Sigmoid colon (tissue), 6 donors: ENCODE measurements at regions not wholly inside any gene's neighbourhood (a gene's known extent, or its start where the extent isn't known, plus 50 kb on each side); places are given as distances from the start of the nearest gene placed in this dataset.

Experiments
- DNase-seq: peaks from one replicate; pipeline ENCODE4 v3.0.0-alpha.2; 2019
- H3K27ac ChIP-seq, 4 donors: fragments of 200-600 bp; sonication (generic); one replicate each; pipeline ENCODE4 v1.5.1; 2016 to 2019; ENCODE audit warnings: mild to moderate bottlenecking in 1 of 4
- H3K27me3 ChIP-seq, 3 donors: fragments of 200-600 bp; sonication (generic); one replicate each; pipeline ENCODE4 v1.5.1; 2019; ENCODE audit warnings: mild to moderate bottlenecking in 1 of 3
- H3K36me3 ChIP-seq, 4 donors: fragments of 200-600 bp; sonication (generic); one replicate each; pipeline ENCODE4 v1.5.1; 2016 to 2019
- H3K4me1 ChIP-seq, 4 donors: fragments of 200-600 bp; sonication (generic); one replicate each; pipeline ENCODE4 v1.5.1; 2017 to 2019
- H3K4me3 ChIP-seq, 4 donors: fragments of 200-600 bp; sonication (generic); one replicate each; pipeline ENCODE4 v1.5.1; 2017 to 2019; ENCODE audit warnings: mild to moderate bottlenecking in 2 of 4, moderate library complexity in 1 of 4
- H3K9me3 ChIP-seq, 4 donors: fragments of 200-600 bp in 3 of 4; sonication (generic) in 3 of 4; one replicate each; pipeline versions ENCODE4 v1.5.1 to v1.6.1; 2013 to 2019
- CTCF ChIP-seq, 4 experiments: fragments of 450-650 bp in 3 of 4; fragments of 200-600 bp in 1 of 4; IDR thresholded peaks; one replicate each; pipeline ENCODE4 v1.5.1; 2016 to 2019; ENCODE audit warnings: antibody characterized with exemption in 4 of 4, mild to moderate bottlenecking in 3 of 4, moderate library complexity in 2 of 4
- EP300 ChIP-seq, 4 donors: sonication (generic); formaldehyde crosslinking; IDR thresholded peaks; one replicate each; pipeline ENCODE4 v1.6.1; 2017; ENCODE audit warnings: antibody characterized with exemption in 4 of 4
- POLR2A ChIP-seq, 2 donors: fragments of 450-650 bp; IDR thresholded peaks; one replicate each; pipeline ENCODE4 v1.6.1; 2016; ENCODE audit warnings: antibody characterized with exemption in 2 of 2, mild to moderate bottlenecking in 2 of 2, moderate library complexity in 2 of 2
- POLR2AphosphoS5 ChIP-seq, 4 donors: sonication (generic); formaldehyde crosslinking; IDR thresholded peaks; one replicate each; pipeline ENCODE4 v1.6.1; 2017; ENCODE audit warnings: antibody characterized with exemption in 4 of 4
- WGBS, 2 donors: extraction: QIAGEN DNeasy Blood & Tissue Kit; methylation state at CpG; one replicate each; pipeline ENCODE4 v1.1.7; 2013; 5-methylcytosine and 5-hydroxymethylcytosine counted together
- intact Hi-C: fragments of 100-400 bp; cut with DNase I; formaldehyde crosslinking; loops from one replicate; pipeline ENCODE4 v1.15.1; 2023
- donor health status: healthy with polysubstance abuse.
- donor health status: healthy.

GRCh38 chr21:28263974-28264373 lies 728.7 kb downstream of the LTN1 start:
- no peak for DNase-seq
- Histone ChIP-seq H3K27me3 (no peaks in the 10 kb centered on the region), H3K27ac (no peak overlapping the region), H3K4me3 (no peak overlapping the region), H3K4me1 (peaks cover 0 to 8% (median 4%) of the 10 kb centered on the region in 4 donors), H3K9me3 (no peaks in the 10 kb centered on the region), H3K36me3 (no peaks in the 10 kb centered on the region)
- TF ChIP-seq POLR2A (IDR thresholded peaks at IDR 0.05) (no peak), CTCF (IDR thresholded peaks at IDR 0.05) (no peak), EP300 (IDR thresholded peaks at IDR 0.05) (no peak), POLR2AphosphoS5 (IDR thresholded peaks at IDR 0.05) (no peak)
- 89 to 92% methylated on average over 4 of the region's 4 CpGs for WGBS, 2 donors
- intact Hi-C loops, result no loop called here

- no peaks in the 10 kb centered on the region for H3K27me3 ChIP-seq
- H3K36me3 ChIP-seq, result no peaks in the 10 kb centered on the region
- H3K4me3 ChIP-seq, result no peak overlapping the region
- WGBS, 2 donors, result 40 to 46% methylated on average over 1 of the region's 1 CpG
- TF ChIP-seq POLR2AphosphoS5 (IDR thresholded peaks at IDR 0.05), result no peak
- no peak for TF ChIP-seq POLR2A (IDR thresholded peaks at IDR 0.05)
- TF ChIP-seq EP300 (IDR thresholded peaks at IDR 0.05), result no peak
- no peak for TF ChIP-seq CTCF (IDR thresholded peaks at IDR 0.05)
- peaks cover 0 to 7% (median 5%) of the 10 kb centered on the region in 4 donors for H3K4me1 ChIP-seq
- intact Hi-C loops, result no loop called here
- no peak for DNase-seq
- no peak overlapping the region for H3K27ac ChIP-seq
- H3K9me3 ChIP-seq, result no peaks in the 10 kb centered on the region
Measured at GRCh38 chr21:28261298-28261697, 731.4 kb downstream of the LTN1 start.

- Histone ChIP-seq H3K27ac (peak overlapping the region in 1 of 4 donors; percentile 48), H3K36me3 (no peaks in the 10 kb centered on the region), H3K9me3 (no peaks in the 10 kb centered on the region), H3K27me3 (no peaks in the 10 kb centered on the region), H3K4me3 (no peak overlapping the region), H3K4me1 (peaks cover 0 to 10% (median 8%) of the 10 kb centered on the region in 4 donors)
- intact Hi-C loops, result no loop called here
- no peak for TF ChIP-seq EP300 (IDR thresholded peaks at IDR 0.05)
- no peak for TF ChIP-seq POLR2A (IDR thresholded peaks at IDR 0.05)
- no peak for TF ChIP-seq CTCF (IDR thresholded peaks at IDR 0.05)
- no peak for TF ChIP-seq POLR2AphosphoS5 (IDR thresholded peaks at IDR 0.05)
- DNase-seq, result no peak
- WGBS, 2 donors, result 58 to 69% methylated on average over 3 of the region's 3 CpGs
Measured at GRCh38 chr21:28257276-28257675, 735.4 kb downstream of the LTN1 start.

- Histone ChIP-seq H3K4me1 (peaks cover 0 to 10% (median 8%) of the 10 kb centered on the region in 4 donors), H3K27ac (peak overlapping the region in 1 of 4 donors; percentile 48), H3K4me3 (no peak overlapping the region), H3K9me3 (no peaks in the 10 kb centered on the region), H3K27me3 (no peaks in the 10 kb centered on the region), H3K36me3 (no peaks in the 10 kb centered on the region)
- TF ChIP-seq POLR2AphosphoS5 (IDR thresholded peaks at IDR 0.05) (no peak), EP300 (IDR thresholded peaks at IDR 0.05) (no peak), CTCF (IDR thresholded peaks at IDR 0.05) (no peak), POLR2A (IDR thresholded peaks at IDR 0.05) (no peak)
- WGBS, 2 donors, result 82% methylated on average over 6 of the region's 6 CpGs
- intact Hi-C loops, result no loop called here
- DNase-seq, result no peak
Measured at GRCh38 chr21:28256837-28257236, 735.8 kb downstream of the LTN1 start.

GRCh38 chr21:28256420-28256831 lies 736.3 kb downstream of the LTN1 start:
- 10 to 45% methylated on average over 1 of the region's 1 CpG for WGBS, 2 donors
- Histone ChIP-seq H3K36me3 (no peaks in the 10 kb centered on the region), H3K9me3 (no peaks in the 10 kb centered on the region), H3K4me1 (peaks cover 0 to 10% (median 8%) of the 10 kb centered on the region in 4 donors), H3K27me3 (no peaks in the 10 kb centered on the region), H3K27ac (peak overlapping the region in 1 of 4 donors; percentile 48), H3K4me3 (no peak overlapping the region)
- intact Hi-C loops, result no loop called here
- DNase-seq, result no peak
- no peak for TF ChIP-seq POLR2A (IDR thresholded peaks at IDR 0.05)
